ENCODE measurements at regions not wholly inside any gene's neighbourhood (a gene's known extent, or its start where the extent isn't known, plus 50 kb on each side); places are given as distances from the start of the nearest gene placed in this dataset.
"Not testable (repeated sequence)": the region's sequence is repeated elsewhere in the genome, so short reads cannot be mapped to it uniquely, and the experiment has no call there.

DNA sequence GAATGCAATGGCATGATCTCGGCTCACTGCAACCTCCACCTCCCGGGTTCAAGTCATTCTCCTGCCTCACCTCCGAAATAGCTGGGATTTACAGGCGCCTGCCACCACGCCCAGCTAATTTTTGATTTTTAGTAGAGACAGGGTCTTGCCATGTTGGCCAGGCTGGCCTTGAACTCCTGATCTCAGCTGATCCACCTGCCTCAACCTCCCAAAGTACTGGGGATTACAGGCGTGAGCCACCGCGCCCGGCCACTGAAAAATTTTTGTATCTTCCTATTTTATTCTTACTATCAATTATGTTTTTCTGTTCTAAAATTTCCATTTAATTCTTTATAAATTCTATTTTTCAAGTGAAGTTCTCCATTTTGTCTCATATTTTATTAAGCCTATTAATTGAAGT, 730.4 kb downstream of the EDEM1 start:
- Histone ChIP-seq H3K27me3 (ENCODE audit: insufficient read depth, low read length, poor library complexity) (no peaks in the 10 kb centered on the region), H3K4me1 (ENCODE audit: insufficient read depth, low read length) (no peaks in the 10 kb centered on the region), H2AFZ (ENCODE audit: low read depth, low read length) (no peak overlapping the region), H4K20me1 (ENCODE audit: insufficient read depth, low read length) (no peaks in the 10 kb centered on the region), H3K9ac (ENCODE audit: low read depth, low read length) (no peak overlapping the region), H3K79me2 (ENCODE audit: insufficient read depth, low read length) (no peaks in the 10 kb centered on the region), H3K4me2 (ENCODE audit: insufficient read depth, low read length) (no peak overlapping the region), H3K36me3 (ENCODE audit: insufficient read depth, low read length) (no peaks in the 10 kb centered on the region), H3K9me3 (ENCODE audit: insufficient read depth, low read length, severe bottlenecking) (no peaks in the 10 kb centered on the region), H3K4me3 (ENCODE audit: low read depth in 1 of 2, low read length in 2 of 2) (no peak overlapping the region), H3K27ac (ENCODE audit: low read length) (no peak overlapping the region)
- ATAC-seq (ENCODE audit: insufficient read depth, low read depth) (no peak), DNase-seq (no peak)
- TF ChIP-seq CTCF (IDR thresholded peaks at IDR 0.05; ENCODE audit: borderline replicate concordance, extremely low read depth, low read length, poor library complexity, severe bottlenecking) (no peak), EZH2 (IDR thresholded peaks at IDR 0.05; ENCODE audit: borderline replicate concordance, low read depth, low read length, severe bottlenecking) (no peak)

DNA sequence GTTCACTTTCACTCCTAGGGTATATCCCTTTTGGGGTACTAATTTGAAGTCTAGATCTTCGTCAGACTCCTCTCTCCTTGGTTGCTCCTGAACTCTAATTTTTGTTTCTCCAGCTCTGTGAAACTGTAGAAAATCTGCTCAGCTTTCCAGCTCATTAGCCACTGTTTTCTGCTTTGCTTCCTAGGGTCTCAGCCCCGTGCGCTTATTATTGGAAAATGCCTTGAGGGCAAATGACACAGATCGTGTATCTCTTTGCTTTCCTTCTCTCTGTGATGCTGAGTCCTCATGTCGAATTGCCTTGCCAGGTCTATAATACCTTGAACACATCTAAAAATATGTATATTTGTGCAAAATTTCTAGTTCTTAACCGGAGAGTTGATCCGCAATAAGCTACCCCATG, 731.1 kb downstream of the EDEM1 start:
- Histone ChIP-seq H3K4me1 (ENCODE audit: insufficient read depth, low read length) (no peaks in the 10 kb centered on the region), H3K4me3 (ENCODE audit: low read depth in 1 of 2, low read length in 2 of 2) (no peak overlapping the region), H3K27ac (ENCODE audit: low read length) (no peak overlapping the region), H2AFZ (ENCODE audit: low read depth, low read length) (no peak overlapping the region), H3K4me2 (ENCODE audit: insufficient read depth, low read length) (no peak overlapping the region), H3K79me2 (ENCODE audit: insufficient read depth, low read length) (no peaks in the 10 kb centered on the region), H4K20me1 (ENCODE audit: insufficient read depth, low read length) (no peaks in the 10 kb centered on the region), H3K27me3 (ENCODE audit: insufficient read depth, low read length, poor library complexity) (no peaks in the 10 kb centered on the region), H3K36me3 (ENCODE audit: insufficient read depth, low read length) (no peaks in the 10 kb centered on the region), H3K9ac (ENCODE audit: low read depth, low read length) (no peak overlapping the region), H3K9me3 (ENCODE audit: insufficient read depth, low read length, severe bottlenecking) (no peaks in the 10 kb centered on the region)
- no peak for TF ChIP-seq EZH2 (IDR thresholded peaks at IDR 0.05; ENCODE audit: borderline replicate concordance, low read depth, low read length, severe bottlenecking)
- no peak for TF ChIP-seq CTCF (IDR thresholded peaks at IDR 0.05; ENCODE audit: borderline replicate concordance, extremely low read depth, low read length, poor library complexity, severe bottlenecking)
- DNase-seq (no peak), ATAC-seq (ENCODE audit: insufficient read depth, low read depth) (no peak)

- Histone ChIP-seq H3K4me2 (ENCODE audit: insufficient read depth, low read length) (no peak overlapping the region), H3K27me3 (ENCODE audit: insufficient read depth, low read length, poor library complexity) (no peaks in the 10 kb centered on the region), H3K9me3 (ENCODE audit: insufficient read depth, low read length, severe bottlenecking) (no peaks in the 10 kb centered on the region), H3K36me3 (ENCODE audit: insufficient read depth, low read length) (no peaks in the 10 kb centered on the region), H3K4me1 (ENCODE audit: insufficient read depth, low read length) (no peaks in the 10 kb centered on the region), H3K27ac (ENCODE audit: low read length) (no peak overlapping the region), H3K4me3 (ENCODE audit: low read depth in 1 of 2, low read length in 2 of 2) (no peak overlapping the region), H2AFZ (ENCODE audit: low read depth, low read length) (no peak overlapping the region), H3K9ac (ENCODE audit: low read depth, low read length) (no peak overlapping the region), H4K20me1 (ENCODE audit: insufficient read depth, low read length) (no peaks in the 10 kb centered on the region), H3K79me2 (ENCODE audit: insufficient read depth, low read length) (no peaks in the 10 kb centered on the region)
- ATAC-seq (ENCODE audit: insufficient read depth, low read depth), result no peak
- DNase-seq, result no peak
- TF ChIP-seq EZH2 (IDR thresholded peaks at IDR 0.05; ENCODE audit: borderline replicate concordance, low read depth, low read length, severe bottlenecking) (no peak), CTCF (IDR thresholded peaks at IDR 0.05; ENCODE audit: borderline replicate concordance, extremely low read depth, low read length, poor library complexity, severe bottlenecking) (no peak)
These were observed 741.5 kb downstream of the EDEM1 start for GRCh38 chr3:5929027-5929426.

- H4K20me1 ChIP-seq (ENCODE audit: insufficient read depth, low read length); H3K9ac ChIP-seq (ENCODE audit: low read depth, low read length); H3K27ac ChIP-seq (ENCODE audit: low read length); H3K9me3 ChIP-seq (ENCODE audit: insufficient read depth, low read length, severe bottlenecking); DNase-seq; H2AFZ ChIP-seq (ENCODE audit: low read depth, low read length); H3K4me2 ChIP-seq (ENCODE audit: insufficient read depth, low read length); H3K4me3 ChIP-seq (ENCODE audit: low read depth in 1 of 2, low read length in 2 of 2); H3K4me1 ChIP-seq (ENCODE audit: insufficient read depth, low read length); H3K27me3 ChIP-seq (ENCODE audit: insufficient read depth, low read length, poor library complexity); H3K79me2 ChIP-seq (ENCODE audit: insufficient read depth, low read length); H3K36me3 ChIP-seq (ENCODE audit: insufficient read depth, low read length); ATAC-seq (ENCODE audit: insufficient read depth, low read depth): not testable (repeated sequence)
These were observed 756.6 kb downstream of the EDEM1 start for GRCh38 chr3:5944061-5944460.

Data from DND-41 (cell line).